MCF 10A (cell line): ENCODE measurements at regions not wholly inside any gene's neighbourhood (a gene's known extent, or its start where the extent isn't known, plus 50 kb on each side); places are given as distances from the start of the nearest gene placed in this dataset.

Experiments
- BruUV-seq: library from RNA; stranded (reverse); fragments of 400-500 nt; replicated peaks from 2 replicates; lab custom pipeline; 2021; lab: Mats Ljungman, UMichigan
- CTCF ChIA-PET: fragments of 300-600 bp; sonication (Branson Sonifier 250); formaldehyde crosslinking; extraction: SDS; loops from one replicate; lab custom pipeline; 2021; ENCODE audit warnings: antibody characterized with exemption, inconsistent platforms; lab: Yijun Ruan, JAX
- POLR2A ChIA-PET: fragments of 300-600, 350-650 bp; sonication (Branson Sonifier 250); formaldehyde crosslinking; extraction: SDS; loops from one replicate; lab custom pipeline; 2020; ENCODE audit warnings: antibody characterized with exemption, inconsistent platforms; lab: Yijun Ruan, JAX
- DNase-seq: peaks from one replicate; pipeline ENCODE4 v3.0.0-alpha.2; 2018; ENCODE audit not compliant: unreplicated experiment
- H3K27ac Mint-ChIP-seq: one replicate; pipeline ENCODE4 v1.8.0; 2022; ENCODE audit warnings: mild to moderate bottlenecking, low read depth, mixed read lengths; ENCODE audit not compliant: unreplicated experiment
- H3K27me3 Mint-ChIP-seq: one replicate; pipeline ENCODE4 v1.8.0; 2022; ENCODE audit warnings: mixed read lengths; ENCODE audit not compliant: insufficient read depth, unreplicated experiment
- H3K36me3 Mint-ChIP-seq: one replicate; pipeline ENCODE4 v1.8.0; 2022; ENCODE audit warnings: mild to moderate bottlenecking, moderate library complexity, mixed read lengths; ENCODE audit not compliant: insufficient read depth, unreplicated experiment
- H3K4me1 Mint-ChIP-seq: one replicate; pipeline ENCODE4 v1.8.0; 2022; ENCODE audit warnings: mixed read lengths; ENCODE audit not compliant: insufficient read depth, unreplicated experiment
- H3K4me3 Mint-ChIP-seq: one replicate; pipeline ENCODE4 v1.8.0; 2022; ENCODE audit warnings: mild to moderate bottlenecking, moderate library complexity, mixed read lengths; ENCODE audit not compliant: unreplicated experiment
- H3K9me3 Mint-ChIP-seq: one replicate; pipeline ENCODE4 v1.8.0; 2022; ENCODE audit warnings: mixed read lengths; ENCODE audit not compliant: unreplicated experiment
- CTCF ChIP-seq: fragments of 200-600 bp; IDR thresholded peaks from one replicate; pipeline ENCODE4 v1.8.0; 2022; ENCODE audit warnings: antibody characterized with exemption, mild to moderate bottlenecking; ENCODE audit not compliant: unreplicated experiment
- intact Hi-C: fragments of 100-400 bp; cut with micrococcal nuclease; formaldehyde crosslinking; loops from 2 replicates; pipeline ENCODE4 v1.14.1; 2022

GRCh38 chr10:33631991-33632390 is 297.5 kb upstream of the NRP1 start:
- no peak overlapping the region for H3K27ac Mint-ChIP-seq
- BruUV-seq: no TSS peak
- no peak overlapping the region for H3K4me3 Mint-ChIP-seq
- DNase-seq: no peak
- no peaks in the 10 kb centered on the region for H3K27me3 Mint-ChIP-seq
- H3K36me3 Mint-ChIP-seq: no peaks in the 10 kb centered on the region
- intact Hi-C loops: no loop called here
- ChIA-PET CTCF (no interaction called here), POLR2A (no interaction called here)
- H3K9me3 Mint-ChIP-seq: no peaks in the 10 kb centered on the region
- TF ChIP-seq CTCF: no peak
- H3K4me1 Mint-ChIP-seq: no peaks in the 10 kb centered on the region

GRCh38 chr10:33630761-33631160 is 296.3 kb upstream of the NRP1 start:
- ChIA-PET CTCF (no interaction called here), POLR2A (no interaction called here)
- intact Hi-C loops: no loop called here
- no peak overlapping the region for H3K27ac Mint-ChIP-seq
- TF ChIP-seq CTCF: no peak
- no peak for DNase-seq
- no peaks in the 10 kb centered on the region for H3K27me3 Mint-ChIP-seq
- no TSS peak for BruUV-seq
- no peaks in the 10 kb centered on the region for H3K4me1 Mint-ChIP-seq
- H3K4me3 Mint-ChIP-seq: no peak overlapping the region
- no peaks in the 10 kb centered on the region for H3K36me3 Mint-ChIP-seq
- H3K9me3 Mint-ChIP-seq: no peaks in the 10 kb centered on the region

- intact Hi-C loops: no loop called here
- H3K36me3 Mint-ChIP-seq: no peaks in the 10 kb centered on the region
- no peaks in the 10 kb centered on the region for H3K4me1 Mint-ChIP-seq
- DNase-seq: no peak
- H3K9me3 Mint-ChIP-seq: no peaks in the 10 kb centered on the region
- BruUV-seq: no TSS peak
- ChIA-PET CTCF (interaction anchor here (0.5 kb wide), 1 partner anchor 299 kb away, joined by 3 read pairs; no protein-coding TSS in a partner anchor), POLR2A (no interaction called here)
- no peak for TF ChIP-seq CTCF
- H3K27me3 Mint-ChIP-seq: no peaks in the 10 kb centered on the region
- no peak overlapping the region for H3K4me3 Mint-ChIP-seq
- no peak overlapping the region for H3K27ac Mint-ChIP-seq
Measured at GRCh38 chr10:33627611-33628010, 293.1 kb upstream of the NRP1 start.

- Mint-ChIP-seq H3K4me1 (no peaks in the 10 kb centered on the region), H3K4me3 (no peak overlapping the region), H3K9me3 (no peaks in the 10 kb centered on the region), H3K27ac (no peak overlapping the region), H3K36me3 (no peaks in the 10 kb centered on the region), H3K27me3 (no peaks in the 10 kb centered on the region)
- ChIA-PET CTCF (interaction anchor here (0.5 kb wide), 1 partner anchor 300 kb away, joined by 3 read pairs; no protein-coding TSS in a partner anchor), POLR2A (no interaction called here)
- DNase-seq: no peak
- no TSS peak for BruUV-seq
- intact Hi-C loops: no loop called here
- no peak for TF ChIP-seq CTCF
Measured at GRCh38 chr10:33626798-33627466, 292.5 kb upstream of the NRP1 start.
